H1 (cell line): ENCODE measurements at regions not wholly inside any gene's neighbourhood (a gene's known extent, or its start where the extent isn't known, plus 50 kb on each side); places are given as distances from the start of the nearest gene placed in this dataset.

Experiments used
- CTCF ChIA-PET: fragments of 300-600 bp; sonication (Branson Sonifier 250); formaldehyde crosslinking; loops from one replicate; lab custom pipeline; 2021; ENCODE audit not compliant: partially characterized antibody; lab: Charles Lee
- POLR2A ChIA-PET: fragments of 300-600 bp; sonication (Branson Sonifier 250); formaldehyde crosslinking; loops from one replicate; lab custom pipeline; 2021; ENCODE audit warnings: inconsistent platforms; ENCODE audit not compliant: partially characterized antibody; lab: Charles Lee
- DNase-seq, 2 experiments: peaks; one replicate each; pipeline versions ENCODE4 v3.0.0 to v3.0.0-alpha.2; 2010 to 2022; ENCODE audit warnings: low spot score in 2 of 2, low read depth in 1 of 2, mixed read lengths in 1 of 2
- FAIRE-seq: peaks from 2 replicates; lab custom pipeline; 2011; peaks lifted over from hg19 to GRCh38; lab: Jason Lieb, UNC
- H2AFZ ChIP-seq: 2 replicates; pipeline ENCODE4 v1.8.1; 2012; ENCODE audit warnings: low read length, inconsistent platforms
- H2AK5ac ChIP-seq: 2 replicates; pipeline ENCODE4 v1.6.1; 2013; ENCODE audit warnings: low read depth, low read length
- H2BK120ac ChIP-seq: replicated peaks from 2 replicates; pipeline ENCODE3; 2013; ENCODE audit warnings: low read depth, low read length, inconsistent platforms
- H2BK12ac ChIP-seq: 2 replicates; pipeline ENCODE4 v1.6.1; 2013; ENCODE audit warnings: low read depth, low read length
- H2BK15ac ChIP-seq: 2 replicates; pipeline ENCODE4 v1.6.1; 2013; ENCODE audit warnings: low read length
- H2BK20ac ChIP-seq: 2 replicates; pipeline ENCODE4 v1.6.1; 2013; ENCODE audit warnings: low read length
- H2BK5ac ChIP-seq: 2 replicates; pipeline ENCODE4 v1.6.1; 2013; ENCODE audit warnings: low read depth, low read length
- H3K14ac ChIP-seq: 2 replicates; pipeline ENCODE4 v1.6.1; 2013; ENCODE audit warnings: inconsistent platforms; ENCODE audit not compliant: insufficient read length
- H3K18ac ChIP-seq: 2 replicates; pipeline ENCODE4 v1.6.1; 2013; ENCODE audit warnings: low read length; ENCODE audit errors: extremely low read depth
- H3K23ac ChIP-seq: 2 replicates; pipeline ENCODE4 v1.6.1; 2013; ENCODE audit warnings: inconsistent platforms; ENCODE audit not compliant: insufficient read length
- H3K23me2 ChIP-seq: 2 replicates; pipeline ENCODE4 v1.6.1; 2013; ENCODE audit warnings: low read depth, low read length
- H3K27ac ChIP-seq: 2 replicates; pipeline ENCODE4 v1.6.1; 2011; ENCODE audit warnings: low read depth, low read length, inconsistent platforms
- H3K27me3 ChIP-seq, 4 experiments: replicated peaks in 1 of 4; 1 replicate in 1 of 4; 2 replicates in 3 of 4; pipeline versions ENCODE4 v1.6.1 to v1.8.1; 2011 to 2013; ENCODE audit warnings: low read length in 3 of 4, mild to moderate bottlenecking in 3 of 4, inconsistent platforms in 2 of 4, mixed read lengths in 2 of 4, moderate library complexity in 1 of 4; ENCODE audit not compliant: control insufficient read depth in 3 of 4, insufficient read depth in 3 of 4; ENCODE audit errors: extremely low read depth in 1 of 4
- H3K36me3 ChIP-seq, 4 experiments: 2 replicates each; pipeline versions ENCODE4 v1.6.1 to v1.8.1; 2011 to 2013; ENCODE audit warnings: mild to moderate bottlenecking in 4 of 4, low read length in 3 of 4, moderate library complexity in 2 of 4, control low read depth in 1 of 4, inconsistent platforms in 1 of 4; ENCODE audit not compliant: insufficient read depth in 4 of 4, control insufficient read depth in 2 of 4
- H3K4ac ChIP-seq: replicated peaks from 2 replicates; pipeline ENCODE3; 2013; ENCODE audit warnings: low read length, low read depth, mixed read lengths, inconsistent platforms; ENCODE audit not compliant: insufficient read length
- H3K4me1 ChIP-seq, 4 experiments: replicated peaks in 1 of 4; 1 replicate in 1 of 4; 2 replicates in 3 of 4; pipeline versions ENCODE4 v1.6.1 to v1.8.1; 2011 to 2013; ENCODE audit warnings: low read length in 3 of 4, inconsistent platforms in 2 of 4, mixed read lengths in 1 of 4; ENCODE audit not compliant: insufficient read depth in 4 of 4, control insufficient read depth in 3 of 4
- H3K4me2 ChIP-seq, 2 experiments: 2 replicates each; pipeline versions ENCODE4 v1.6.1 to v1.8.1; 2011 to 2013; ENCODE audit warnings: low read depth in 2 of 2, low read length in 2 of 2, control low read depth in 1 of 2, inconsistent platforms in 1 of 2, mild to moderate bottlenecking in 1 of 2; ENCODE audit not compliant: insufficient read depth in 1 of 2
- H3K4me3 ChIP-seq, 4 experiments: fragments of 200-600, 300-600 bp in 1 of 4; sonication (generic), shearing (Covaris generic), sonication (Bioruptor Twin) in 1 of 4; 2 replicates each; pipeline versions ENCODE4 v1.5.1 to v1.8.1; 2011 to 2016; ENCODE audit warnings: low read length in 4 of 4, low read depth in 3 of 4, control low read depth in 2 of 4, inconsistent platforms in 2 of 4, mild to moderate bottlenecking in 2 of 4, mixed read lengths in 1 of 4, moderate library complexity in 1 of 4; ENCODE audit not compliant: insufficient read depth in 2 of 4; ENCODE audit errors: extremely low read depth in 1 of 4
- H3K56ac ChIP-seq: replicated peaks from 2 replicates; pipeline ENCODE3; 2013; ENCODE audit warnings: low read depth, mild to moderate bottlenecking, mixed read lengths, low read length, inconsistent platforms; ENCODE audit not compliant: insufficient read length
- H3K79me1 ChIP-seq: 2 replicates; pipeline ENCODE4 v1.6.1; 2013; ENCODE audit warnings: low read depth, low read length, control low read depth
- H3K79me2 ChIP-seq, 2 experiments: 2 replicates each; pipeline versions ENCODE4 v1.6.1 to v1.8.1; 2012 to 2013; ENCODE audit warnings: low read length in 2 of 2, mild to moderate bottlenecking in 2 of 2, inconsistent platforms in 1 of 2; ENCODE audit not compliant: insufficient read depth in 2 of 2, control insufficient read depth in 1 of 2
- H3K9ac ChIP-seq, 4 experiments: replicated peaks in 1 of 4; 1 replicate in 1 of 4; 2 replicates in 3 of 4; pipeline versions ENCODE4 v1.6.1 to v1.8.1; 2011 to 2013; ENCODE audit warnings: low read depth in 3 of 4, low read length in 3 of 4, control low read depth in 2 of 4, mild to moderate bottlenecking in 2 of 4, moderate library complexity in 2 of 4, inconsistent platforms in 1 of 4; ENCODE audit errors: extremely low read depth in 1 of 4
- H3K9me3 ChIP-seq, 2 experiments: 2 replicates each; pipeline versions ENCODE4 v1.6.1 to v1.8.1; 2012 to 2013; ENCODE audit warnings: mild to moderate bottlenecking in 2 of 2, moderate library complexity in 2 of 2, control low read depth in 1 of 2, inconsistent platforms in 1 of 2, low read depth in 1 of 2, low read length in 1 of 2, mixed read lengths in 1 of 2; ENCODE audit not compliant: insufficient read depth in 2 of 2
- H4K20me1 ChIP-seq, 2 experiments: replicated peaks in 1 of 2; 2 replicates each; pipeline versions ENCODE3 to v1.8.1; 2011 to 2013; ENCODE audit warnings: inconsistent platforms in 2 of 2, low read length in 2 of 2, mild to moderate bottlenecking in 1 of 2; ENCODE audit not compliant: insufficient read depth in 2 of 2, control insufficient read depth in 1 of 2
- H4K5ac ChIP-seq: 2 replicates; pipeline ENCODE4 v1.6.1; 2013; ENCODE audit warnings: low read length, low read depth, mixed read lengths, inconsistent platforms; ENCODE audit not compliant: insufficient read length
- H4K8ac ChIP-seq: 2 replicates; pipeline ENCODE4 v1.8.0; 2013; ENCODE audit warnings: mild to moderate bottlenecking, moderate library complexity, low read length, inconsistent platforms; ENCODE audit not compliant: insufficient read depth; ENCODE audit errors: extremely low read depth
- H4K91ac ChIP-seq: replicated peaks from 2 replicates; pipeline ENCODE3; 2013; ENCODE audit warnings: low read length, mixed read lengths, inconsistent platforms; ENCODE audit not compliant: insufficient read length
- CHD2 ChIP-seq: IDR thresholded peaks from 2 replicates; pipeline ENCODE4 v1.6.1; 2012; ENCODE audit warnings: low read length, improper control_type of control experiment
- EZH2 ChIP-seq: fragments of 200-600 bp; sonication (generic); IDR thresholded peaks from 2 replicates; pipeline ENCODE4 v1.7.1; 2012; ENCODE audit warnings: low read depth, mild to moderate bottlenecking, moderate library complexity, low read length, inconsistent platforms; ENCODE audit not compliant: severe bottlenecking
- JUND ChIP-seq: IDR thresholded peaks from 2 replicates; pipeline ENCODE4 v1.6.1; 2011; ENCODE audit warnings: mild to moderate bottlenecking, improper control_type of control experiment, low read length
- KDM1A ChIP-seq: fragments of 200-600, 300-600 bp; sonication (generic); IDR thresholded peaks from 2 replicates; pipeline ENCODE4 v1.7.1; 2016; ENCODE audit warnings: mild to moderate bottlenecking, low read length, borderline replicate concordance
- RFX5 ChIP-seq: IDR thresholded peaks from 2 replicates; pipeline ENCODE4 v1.6.1; 2011; ENCODE audit warnings: low read depth, low read length, improper control_type of control experiment, borderline replicate concordance
- WGBS, 2 experiments: shearing (Covaris generic) in 1 of 2; methylation state at CpG; one replicate each; pipeline versions ENCODE4 v1.1.6 to v1.1.7; 2013 to 2015; ENCODE audit warnings: low lambda C conversion rate in 2 of 2, mixed read lengths in 2 of 2, inconsistent platforms in 1 of 2, low coverage in 1 of 2, missing lambda C conversion rate in 1 of 2; ENCODE audit not compliant: insufficient replicate concordance in 2 of 2, insufficient coverage in 1 of 2, insufficient read length in 1 of 2; ENCODE audit errors: extremely low coverage in 1 of 2, missing lambda C conversion rate in 1 of 2; 5-methylcytosine and 5-hydroxymethylcytosine counted together

GRCh38 chr3:106699122-106699521 is 678.1 kb upstream of the CCDC54 start:
- no peaks in the 10 kb centered on the region for H3K23me2 ChIP-seq
- H3K27me3 ChIP-seq, result no peaks in the 10 kb centered on the region
- H4K5ac ChIP-seq, result no peak overlapping the region
- no peak overlapping the region for H4K8ac ChIP-seq
- H4K91ac ChIP-seq, result no peak overlapping the region
- H3K79me1 ChIP-seq, result no peaks in the 10 kb centered on the region
- H3K4me1 ChIP-seq, result peaks cover 0 to 5% (median 1%) of the 10 kb centered on the region in 4 experiments; a peak in 2 of 7 replicates
- H3K36me3 ChIP-seq, result no peaks in the 10 kb centered on the region
- no peak overlapping the region; a peak in 1 of 4 replicates for H3K4me2 ChIP-seq
- H2BK15ac ChIP-seq, result no peak overlapping the region
- CTCF ChIA-PET, result no interaction called here
- H2BK12ac ChIP-seq, result no peak overlapping the region
- no peak overlapping the region for H2BK20ac ChIP-seq
- no peaks in the 10 kb centered on the region for H4K20me1 ChIP-seq
- H3K4me3 ChIP-seq, result no peak overlapping the region
- POLR2A ChIA-PET, result no interaction called here
- H2AFZ ChIP-seq, result 0 out of 2 replicates have a peak overlapping the region, but pooled peaks have one; percentile 48
- no peak overlapping the region for H3K56ac ChIP-seq
- no peak overlapping the region for H2AK5ac ChIP-seq
- no peak overlapping the region for H2BK5ac ChIP-seq
- H3K9ac ChIP-seq, result no peak overlapping the region
- DNase-seq, result no peak
- no peak overlapping the region for H3K23ac ChIP-seq
- no peak for FAIRE-seq
- no peak overlapping the region for H3K18ac ChIP-seq
- no peak overlapping the region for H3K4ac ChIP-seq
- H2BK120ac ChIP-seq, result no peak overlapping the region
- H3K27ac ChIP-seq, result no peak overlapping the region
- no peak overlapping the region for H3K14ac ChIP-seq
- H3K9me3 ChIP-seq, result no peaks in the 10 kb centered on the region
- 85% methylated on average over 5 of the region's 5 CpGs; no CpG with 5 or more reads in 1 of the 2 experiments for WGBS, 2 experiments
- H3K79me2 ChIP-seq, result no peaks in the 10 kb centered on the region
- TF ChIP-seq KDM1A, result no peak
- no peak for TF ChIP-seq CHD2
- TF ChIP-seq JUND, result no peak
- TF ChIP-seq EZH2, result no peak
- no peak for TF ChIP-seq RFX5
